HL-60 (cell line): ENCODE measurements at regions not wholly inside any gene's neighbourhood (a gene's known extent, or its start where the extent isn't known, plus 50 kb on each side); places are given as distances from the start of the nearest gene placed in this dataset.

ENCODE experiments used
- DNase-seq, 2 experiments: peaks; one replicate each; pipeline ENCODE4 v3.0.0-alpha.2; 2010 to 2020; ENCODE audit warnings: low read depth in 1 of 2, low spot score in 1 of 2
- H3K27ac ChIP-seq: fragments of 250-450 bp; sonication (Bioruptor Pico); replicated peaks from 2 replicates; pipeline ENCODE4 v1.5.1; 2020; ENCODE audit warnings: mild to moderate bottlenecking, moderate library complexity
- H3K27me3 ChIP-seq: fragments of 250-450 bp; sonication (Bioruptor Pico); 2 replicates; pipeline ENCODE4 v1.5.1; 2021; ENCODE audit warnings: mild to moderate bottlenecking, moderate library complexity; ENCODE audit not compliant: insufficient read depth, poor library complexity, severe bottlenecking
- H3K4me3 ChIP-seq: replicated peaks from 2 replicates; pipeline ENCODE4 v1.5.1; 2011; ENCODE audit warnings: mild to moderate bottlenecking, control low read depth, low read length; ENCODE audit not compliant: insufficient read depth
- GABPA ChIP-seq: IDR thresholded peaks from 2 replicates; pipeline ENCODE4 v1.6.1; 2012; ENCODE audit warnings: low read depth
- POLR2AphosphoS5 ChIP-seq: IDR thresholded peaks from 2 replicates; pipeline ENCODE4 v1.6.1; 2012; ENCODE audit warnings: low read depth
- REST ChIP-seq: IDR thresholded peaks from 2 replicates; pipeline ENCODE4 v1.6.1; 2012; ENCODE audit warnings: low read depth; ENCODE audit not compliant: insufficient replicate concordance
- SPI1 ChIP-seq: IDR thresholded peaks from 2 replicates; pipeline ENCODE4 v1.6.1; 2012; ENCODE audit warnings: low read depth, mild to moderate bottlenecking, borderline replicate concordance
- TF ChIP-seq, protein P1 (sequence below): IDR thresholded peaks from one replicate; pipeline ENCODE4 v1.5.1; 2011; ENCODE audit warnings: low read length, control low read depth, inconsistent platforms; ENCODE audit not compliant: insufficient read depth

DNA sequence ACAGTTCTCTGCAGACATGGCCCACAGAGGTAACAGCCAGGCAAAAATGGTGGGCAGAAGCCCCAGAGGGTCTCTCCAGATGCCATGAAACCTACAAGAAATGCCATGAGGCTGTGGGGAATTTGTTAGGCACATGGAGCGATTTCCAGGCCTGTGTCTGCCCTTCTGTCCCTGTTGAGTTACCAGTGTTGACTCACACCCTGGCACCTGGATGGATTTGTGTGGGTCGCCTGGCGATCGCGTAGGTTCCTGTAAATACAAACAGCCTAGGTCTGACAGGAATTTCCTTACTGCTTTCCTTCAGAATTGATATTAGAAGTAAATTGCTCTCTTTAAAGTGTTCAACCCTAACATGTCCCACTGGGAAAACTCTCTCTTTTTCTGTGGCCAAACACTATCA lies 164.9 kb upstream of the EEPD1 start:
- H3K27ac ChIP-seq = no peak overlapping the region
- no peak for TF ChIP-seq REST
- no peak for DNase-seq

GRCh38 chr7:35988818-35989217 lies 164.2 kb upstream of the EEPD1 start:
- H3K4me3 ChIP-seq = no peak overlapping the region
- TF ChIP-seq, protein P1, sequence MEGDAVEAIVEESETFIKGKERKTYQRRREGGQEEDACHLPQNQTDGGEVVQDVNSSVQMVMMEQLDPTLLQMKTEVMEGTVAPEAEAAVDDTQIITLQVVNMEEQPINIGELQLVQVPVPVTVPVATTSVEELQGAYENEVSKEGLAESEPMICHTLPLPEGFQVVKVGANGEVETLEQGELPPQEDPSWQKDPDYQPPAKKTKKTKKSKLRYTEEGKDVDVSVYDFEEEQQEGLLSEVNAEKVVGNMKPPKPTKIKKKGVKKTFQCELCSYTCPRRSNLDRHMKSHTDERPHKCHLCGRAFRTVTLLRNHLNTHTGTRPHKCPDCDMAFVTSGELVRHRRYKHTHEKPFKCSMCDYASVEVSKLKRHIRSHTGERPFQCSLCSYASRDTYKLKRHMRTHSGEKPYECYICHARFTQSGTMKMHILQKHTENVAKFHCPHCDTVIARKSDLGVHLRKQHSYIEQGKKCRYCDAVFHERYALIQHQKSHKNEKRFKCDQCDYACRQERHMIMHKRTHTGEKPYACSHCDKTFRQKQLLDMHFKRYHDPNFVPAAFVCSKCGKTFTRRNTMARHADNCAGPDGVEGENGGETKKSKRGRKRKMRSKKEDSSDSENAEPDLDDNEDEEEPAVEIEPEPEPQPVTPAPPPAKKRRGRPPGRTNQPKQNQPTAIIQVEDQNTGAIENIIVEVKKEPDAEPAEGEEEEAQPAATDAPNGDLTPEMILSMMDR = no peak
- TF ChIP-seq GABPA (no peak), REST (no peak), POLR2AphosphoS5 (no peak), SPI1 (no peak)
- no peaks in the 10 kb centered on the region for H3K27me3 ChIP-seq
- DNase-seq = no peak
- H3K27ac ChIP-seq = no peak overlapping the region

More for the DNA sequence above, 164.9 kb upstream of the EEPD1 start:
- Histone ChIP-seq H3K27me3 (no peaks in the 10 kb centered on the region), H3K4me3 (no peak overlapping the region)

DNA sequence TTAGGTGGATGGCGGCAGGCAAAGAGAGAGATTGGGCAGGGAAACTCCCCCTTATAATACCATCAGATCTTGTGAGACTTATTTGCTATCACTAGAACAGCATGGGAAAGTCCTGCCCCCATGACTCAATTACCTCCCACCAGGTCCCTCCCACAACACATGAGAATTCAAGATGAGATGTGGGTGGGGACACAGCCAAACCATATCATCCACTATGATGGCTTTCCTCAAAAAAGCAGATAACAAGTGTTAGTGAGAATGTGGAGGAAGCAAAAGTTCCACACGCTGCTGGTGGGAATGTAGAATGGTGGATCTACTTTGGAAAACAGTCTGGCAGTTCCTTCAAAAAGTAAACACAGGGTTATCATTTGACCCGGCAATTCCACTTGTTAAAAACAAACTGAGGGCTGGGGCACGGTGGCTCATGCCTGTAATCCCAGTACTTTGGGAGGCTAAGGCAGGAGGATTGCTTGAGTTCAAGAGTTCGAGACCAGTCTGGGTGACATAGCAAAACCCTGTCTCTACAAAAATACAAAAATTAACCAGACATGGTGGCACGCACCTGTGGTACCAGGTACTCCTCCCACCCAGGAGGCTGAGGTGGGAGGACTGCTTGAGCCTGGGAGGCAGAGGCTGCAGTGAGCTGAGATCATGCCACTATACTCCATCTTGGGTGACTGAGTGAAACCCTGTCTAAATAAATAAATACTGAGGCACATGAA lies 161.4 kb upstream of the EEPD1 start:
- H3K27ac ChIP-seq = no peak overlapping the region
- TF ChIP-seq REST = no peak
- TF ChIP-seq, protein P1 = no peak
- DNase-seq = no peak
- no peaks in the 10 kb centered on the region for H3K27me3 ChIP-seq
- H3K4me3 ChIP-seq = no peak overlapping the region

- Histone ChIP-seq H3K4me3 (no peak overlapping the region), H3K27me3 (no peaks in the 10 kb centered on the region), H3K27ac (no peak overlapping the region)
- TF ChIP-seq POLR2AphosphoS5 (no peak), GABPA (no peak), REST (no peak), SPI1 (no peak)
- TF ChIP-seq, protein P1 = no peak
- DNase-seq = no peak
These were observed 160.6 kb upstream of the EEPD1 start for GRCh38 chr7:35992436-35992835.
